ENCODE measurements at regions not wholly inside any gene's neighbourhood (a gene's known extent, or its start where the extent isn't known, plus 50 kb on each side); places are given as distances from the start of the nearest gene placed in this dataset.

DNA sequence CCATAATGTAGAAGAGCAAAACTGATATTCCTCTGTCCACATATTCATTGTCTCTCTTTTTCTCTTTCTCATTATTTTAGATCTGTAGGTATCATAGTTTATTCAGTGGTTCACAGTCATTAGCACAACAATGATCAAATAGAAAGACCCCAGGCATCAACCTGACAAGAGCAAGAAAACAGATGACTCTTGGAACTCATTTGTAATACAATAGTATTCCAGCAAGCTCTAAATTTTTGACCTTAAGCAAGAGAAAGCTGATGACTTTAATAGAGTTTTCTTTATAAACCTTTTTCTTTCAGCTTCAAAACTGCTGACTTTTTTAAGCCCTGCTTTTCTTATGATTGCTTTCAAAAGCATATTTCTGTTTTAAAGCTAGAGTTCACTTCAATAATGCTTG is 507.5 kb upstream of the SORCS1 start:
- no peak for DNase-seq (ENCODE audit: low read depth)
- TF ChIP-seq, protein P1, sequence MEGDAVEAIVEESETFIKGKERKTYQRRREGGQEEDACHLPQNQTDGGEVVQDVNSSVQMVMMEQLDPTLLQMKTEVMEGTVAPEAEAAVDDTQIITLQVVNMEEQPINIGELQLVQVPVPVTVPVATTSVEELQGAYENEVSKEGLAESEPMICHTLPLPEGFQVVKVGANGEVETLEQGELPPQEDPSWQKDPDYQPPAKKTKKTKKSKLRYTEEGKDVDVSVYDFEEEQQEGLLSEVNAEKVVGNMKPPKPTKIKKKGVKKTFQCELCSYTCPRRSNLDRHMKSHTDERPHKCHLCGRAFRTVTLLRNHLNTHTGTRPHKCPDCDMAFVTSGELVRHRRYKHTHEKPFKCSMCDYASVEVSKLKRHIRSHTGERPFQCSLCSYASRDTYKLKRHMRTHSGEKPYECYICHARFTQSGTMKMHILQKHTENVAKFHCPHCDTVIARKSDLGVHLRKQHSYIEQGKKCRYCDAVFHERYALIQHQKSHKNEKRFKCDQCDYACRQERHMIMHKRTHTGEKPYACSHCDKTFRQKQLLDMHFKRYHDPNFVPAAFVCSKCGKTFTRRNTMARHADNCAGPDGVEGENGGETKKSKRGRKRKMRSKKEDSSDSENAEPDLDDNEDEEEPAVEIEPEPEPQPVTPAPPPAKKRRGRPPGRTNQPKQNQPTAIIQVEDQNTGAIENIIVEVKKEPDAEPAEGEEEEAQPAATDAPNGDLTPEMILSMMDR (conservative IDR thresholded peaks at IDR 0.05; ENCODE audit: low read depth, low read length) = no peak
- no peak overlapping the region for H3K4me3 ChIP-seq (ENCODE audit: low read depth, low read length)

DNA sequence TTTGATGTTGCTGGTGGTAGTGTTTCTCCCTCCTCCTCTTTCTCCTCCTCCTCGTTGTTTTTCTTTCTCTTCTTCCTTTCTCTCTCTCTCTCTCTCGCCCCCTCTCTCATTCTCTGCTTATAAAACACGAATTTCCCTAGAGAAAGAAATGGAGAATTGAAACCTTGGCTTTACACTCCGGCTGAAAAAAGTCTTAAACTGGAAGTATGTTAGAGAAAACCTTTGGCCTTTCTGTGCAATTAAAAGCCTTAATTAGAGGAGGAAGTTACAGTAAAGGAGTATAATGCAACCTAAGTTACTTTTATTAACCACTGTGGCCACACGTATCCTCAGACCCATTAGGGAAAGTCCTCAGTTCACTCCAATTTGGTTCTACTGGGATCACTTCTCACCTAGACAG is 501.7 kb upstream of the SORCS1 start:
- no peak for DNase-seq (ENCODE audit: low read depth)
- H3K4me3 ChIP-seq (ENCODE audit: low read depth, low read length) = no peak overlapping the region
- TF ChIP-seq, protein P1 (conservative IDR thresholded peaks at IDR 0.05; ENCODE audit: low read depth, low read length) = no peak

DNA sequence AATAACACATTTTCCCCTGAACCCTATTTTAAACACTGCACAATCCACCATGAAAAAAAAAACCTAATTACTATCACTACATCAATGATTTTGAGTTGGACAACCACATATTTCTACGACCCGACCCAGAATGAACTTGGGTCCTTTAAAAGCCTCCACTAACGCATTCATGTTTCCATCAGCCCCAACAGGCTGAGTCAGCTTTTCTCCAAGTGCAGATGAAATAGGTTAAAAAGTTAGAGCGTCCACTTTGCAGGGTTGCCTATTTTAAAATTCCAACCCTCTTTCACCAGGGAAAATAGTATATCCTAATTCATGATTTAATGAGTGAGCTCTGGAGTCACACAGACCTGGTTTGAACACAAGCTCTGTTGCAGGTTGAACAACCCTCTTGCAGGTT is 501.0 kb upstream of the SORCS1 start:
- DNase-seq (ENCODE audit: low read depth) = no peak
- no peak overlapping the region for H3K4me3 ChIP-seq (ENCODE audit: low read depth, low read length)
- TF ChIP-seq, protein P1 (conservative IDR thresholded peaks at IDR 0.05; ENCODE audit: low read depth, low read length) = no peak

DNA sequence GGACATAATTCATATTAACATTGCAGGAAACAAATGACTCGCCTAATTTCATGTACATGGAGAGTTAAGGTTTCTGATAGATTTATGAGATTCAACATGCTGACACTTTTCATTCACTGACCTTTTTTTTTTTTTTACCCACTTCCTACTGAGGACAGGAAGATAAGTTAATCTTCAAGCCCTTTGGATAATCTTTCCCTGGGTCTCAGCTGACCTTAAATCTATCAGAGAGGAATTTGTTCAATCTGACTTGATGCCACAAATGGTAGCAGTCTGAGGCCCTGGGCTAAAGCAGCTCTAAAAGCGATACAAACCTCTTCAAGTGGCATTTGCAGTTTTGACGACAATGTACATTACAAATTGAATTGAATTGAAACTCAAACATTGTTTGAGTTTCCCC is 493.3 kb upstream of the SORCS1 start:
- no peak overlapping the region for H3K4me3 ChIP-seq (ENCODE audit: low read depth, low read length)
- DNase-seq (ENCODE audit: low read depth) = no peak
- TF ChIP-seq, protein P1 (conservative IDR thresholded peaks at IDR 0.05; ENCODE audit: low read depth, low read length) = no peak

DNA sequence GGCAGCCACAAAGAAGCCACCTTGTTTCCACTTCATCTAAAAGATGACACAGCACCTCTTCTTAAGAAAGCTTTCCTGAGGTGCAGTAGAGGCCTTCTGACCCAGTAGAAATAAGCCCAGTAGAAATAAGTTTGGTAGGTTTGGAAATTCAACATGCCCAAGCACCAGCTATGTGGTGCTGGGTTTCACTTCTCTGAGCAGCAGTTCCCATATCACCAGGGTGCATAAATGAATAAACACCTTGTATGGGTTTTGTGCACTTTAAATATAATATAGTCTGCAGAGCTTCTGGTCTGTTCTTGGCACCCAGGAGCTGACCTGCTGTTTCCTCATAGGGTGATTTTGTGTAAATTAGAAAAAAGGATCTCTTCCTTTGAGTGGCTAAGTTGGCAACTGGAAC is 492.4 kb upstream of the SORCS1 start:
- H3K4me3 ChIP-seq (ENCODE audit: low read depth, low read length) = no peak overlapping the region
- TF ChIP-seq, protein P1 (conservative IDR thresholded peaks at IDR 0.05; ENCODE audit: low read depth, low read length) = no peak
- DNase-seq (ENCODE audit: low read depth) = no peak

DNA sequence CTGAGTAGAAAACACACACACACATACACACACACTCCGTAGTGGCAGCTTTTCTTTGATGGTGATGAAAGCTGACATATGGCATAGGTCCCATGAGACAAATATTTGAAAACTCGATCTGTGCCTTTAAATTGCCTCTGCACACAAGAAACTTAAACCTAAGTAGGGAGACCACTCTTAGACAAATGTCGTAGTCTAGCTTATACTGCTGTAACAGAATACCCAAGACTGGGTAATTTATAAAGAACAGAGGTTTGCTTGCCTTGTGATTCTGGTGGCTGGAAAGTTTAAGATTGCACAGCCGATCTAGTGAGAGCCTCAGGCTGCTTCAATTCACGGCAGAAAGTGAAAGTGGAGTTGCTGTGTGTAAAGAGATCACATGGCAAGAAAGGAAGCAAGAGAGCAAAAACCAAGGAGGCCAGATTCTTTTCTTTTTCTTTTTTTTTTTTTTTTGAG is 489.4 kb upstream of the SORCS1 start:
- DNase-seq (ENCODE audit: low read depth) = peak; percentile 87
- TF ChIP-seq, protein P1 (conservative IDR thresholded peaks at IDR 0.05; ENCODE audit: low read depth, low read length) = no peak
- H3K4me3 ChIP-seq (ENCODE audit: low read depth, low read length) = peak overlapping the region; percentile 57

DNA sequence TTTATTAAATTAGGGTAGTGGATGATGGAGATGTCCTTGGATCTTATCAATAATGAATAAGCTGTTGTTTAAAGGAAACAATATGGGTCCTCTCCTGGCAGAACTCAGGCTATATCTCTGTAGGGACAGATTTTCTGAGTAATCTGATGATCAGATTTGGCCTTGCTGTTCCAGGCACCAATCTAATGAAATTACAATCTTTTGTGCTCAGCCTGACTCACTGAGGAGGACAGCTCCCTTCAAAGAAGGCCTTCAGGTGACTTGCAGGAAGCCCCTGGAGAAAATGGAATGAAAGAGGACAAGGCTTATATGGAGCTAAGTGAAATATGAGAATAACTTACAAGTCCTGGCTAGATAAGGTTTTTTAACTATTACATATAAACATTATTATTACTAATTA is 486.4 kb upstream of the SORCS1 start:
- H3K4me3 ChIP-seq (ENCODE audit: low read depth, low read length) = no peak overlapping the region
- no peak for DNase-seq (ENCODE audit: low read depth)
- TF ChIP-seq, protein P1 (conservative IDR thresholded peaks at IDR 0.05; ENCODE audit: low read depth, low read length) = no peak
